ENCODE measurements at regions not wholly inside any gene's neighbourhood (a gene's known extent, or its start where the extent isn't known, plus 50 kb on each side); places are given as distances from the start of the nearest gene placed in this dataset.

GRCh38 chr12:91994208-91994797 is 151.3 kb downstream of the BTG1 start:
- no peak for DNase-seq (ENCODE audit: unreplicated experiment)
- Mint-ChIP-seq H3K36me3 (ENCODE audit: insufficient read depth, unreplicated experiment) (no peaks in the 10 kb centered on the region), H3K27me3 (ENCODE audit: insufficient read depth, unreplicated experiment) (no peaks in the 10 kb centered on the region), H3K27ac (ENCODE audit: low read depth, unreplicated experiment) (peak overlapping the region; percentile 23), H3K4me1 (ENCODE audit: insufficient read depth, unreplicated experiment) (no peaks in the 10 kb centered on the region), H3K9me3 (ENCODE audit: unreplicated experiment) (peaks cover 11% of the 10 kb centered on the region), H3K4me3 (ENCODE audit: unreplicated experiment) (no peak overlapping the region)
- BruUV-seq (replicated peaks), result no TSS peak
- ChIA-PET POLR2A (interaction anchor here (1.0 kb wide), 2 partner anchors 34 to 81 kb away, joined by 3 read pairs; no protein-coding TSS in a partner anchor), CTCF (no interaction called here)
- intact Hi-C loops (cut with micrococcal nuclease), result no loop called here
- no peak for TF ChIP-seq CTCF (IDR thresholded peaks at IDR 0.05; ENCODE audit: unreplicated experiment)

- no peak for TF ChIP-seq CTCF (IDR thresholded peaks at IDR 0.05; ENCODE audit: unreplicated experiment)
- Mint-ChIP-seq H3K4me1 (ENCODE audit: insufficient read depth, unreplicated experiment) (no peaks in the 10 kb centered on the region), H3K4me3 (ENCODE audit: unreplicated experiment) (no peak overlapping the region), H3K36me3 (ENCODE audit: insufficient read depth, unreplicated experiment) (no peaks in the 10 kb centered on the region), H3K9me3 (ENCODE audit: unreplicated experiment) (peaks cover 5% of the 10 kb centered on the region), H3K27me3 (ENCODE audit: insufficient read depth, unreplicated experiment) (no peaks in the 10 kb centered on the region), H3K27ac (ENCODE audit: low read depth, unreplicated experiment) (no peak overlapping the region)
- no TSS peak for BruUV-seq (replicated peaks)
- CTCF ChIA-PET, result no interaction called here
- POLR2A ChIA-PET, result interaction anchor here (0.7 kb wide), 1 partner anchor 143 kb away, joined by 3 read pairs; no protein-coding TSS in a partner anchor
- DNase-seq (ENCODE audit: unreplicated experiment), result no peak
- intact Hi-C loops (cut with micrococcal nuclease), result no loop called here
These were observed 152.2 kb downstream of the BTG1 start for GRCh38 chr12:91993287-91994017.

- Mint-ChIP-seq H3K9me3 (ENCODE audit: unreplicated experiment) (no peaks in the 10 kb centered on the region), H3K4me3 (ENCODE audit: unreplicated experiment) (no peak overlapping the region), H3K27me3 (ENCODE audit: insufficient read depth, unreplicated experiment) (no peaks in the 10 kb centered on the region), H3K36me3 (ENCODE audit: insufficient read depth, unreplicated experiment) (no peaks in the 10 kb centered on the region), H3K27ac (ENCODE audit: low read depth, unreplicated experiment) (no peak overlapping the region), H3K4me1 (ENCODE audit: insufficient read depth, unreplicated experiment) (peaks cover 3% of the 10 kb centered on the region)
- peak; percentile 33 for DNase-seq (ENCODE audit: unreplicated experiment)
- BruUV-seq (replicated peaks), result no TSS peak
- TF ChIP-seq CTCF (IDR thresholded peaks at IDR 0.05; ENCODE audit: unreplicated experiment), result peak; percentile 5
- POLR2A ChIA-PET, result interaction anchor here (0.7 to 1.2 kb wide), 5 partner anchors 9 to 610 kb away, joined by 3 to 5 read pairs (median 3); no protein-coding TSS in a partner anchor
- CTCF ChIA-PET, result interaction anchor here (0.6 kb wide), 1 partner anchor 9 kb away, joined by 4 read pairs; no protein-coding TSS in a partner anchor
- intact Hi-C loops (cut with micrococcal nuclease), result no loop called here
These were observed 154.1 kb downstream of the BTG1 start for GRCh38 chr12:91991399-91992187.

DNA sequence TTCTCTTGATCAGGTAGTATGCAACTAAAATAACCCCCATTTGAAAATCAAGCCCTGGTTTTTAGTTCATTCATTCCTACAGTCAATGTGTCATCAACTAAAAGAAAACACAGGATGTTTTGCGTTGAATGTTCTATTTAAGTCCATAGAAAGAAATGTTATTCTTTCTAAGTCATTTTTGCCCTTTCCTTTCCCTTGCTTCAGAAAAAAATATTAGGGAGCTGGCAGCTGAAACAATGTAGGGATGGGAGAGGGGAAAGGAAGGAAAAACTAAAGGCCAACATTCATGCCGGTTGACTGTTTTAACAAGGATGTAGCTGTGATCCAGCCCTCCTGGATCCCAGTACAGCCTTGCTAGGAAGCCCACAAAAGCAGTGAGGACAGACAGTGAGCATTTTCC is 155.1 kb downstream of the BTG1 start:
- H3K4me1 Mint-ChIP-seq (ENCODE audit: insufficient read depth, unreplicated experiment), result peaks cover 11% of the 10 kb centered on the region
- H3K27me3 Mint-ChIP-seq (ENCODE audit: insufficient read depth, unreplicated experiment), result no peaks in the 10 kb centered on the region
- H3K4me3 Mint-ChIP-seq (ENCODE audit: unreplicated experiment), result no peak overlapping the region

More for the DNA sequence above, 155.1 kb downstream of the BTG1 start:
- CTCF ChIA-PET, result no interaction called here
- no peak for DNase-seq (ENCODE audit: unreplicated experiment)
- BruUV-seq (replicated peaks), result no TSS peak
- no peaks in the 10 kb centered on the region for H3K9me3 Mint-ChIP-seq (ENCODE audit: unreplicated experiment)
- intact Hi-C loops (cut with micrococcal nuclease), result no loop called here
- no peak overlapping the region for H3K27ac Mint-ChIP-seq (ENCODE audit: low read depth, unreplicated experiment)
- H3K36me3 Mint-ChIP-seq (ENCODE audit: insufficient read depth, unreplicated experiment), result no peaks in the 10 kb centered on the region
- TF ChIP-seq CTCF (IDR thresholded peaks at IDR 0.05; ENCODE audit: unreplicated experiment), result no peak
- POLR2A ChIA-PET, result interaction anchor here (0.7 to 1.0 kb wide), 3 partner anchors 34 to 609 kb away, joined by 3 to 5 read pairs (median 3); no protein-coding TSS in a partner anchor

Data from MCF 10A (cell line).